Activated T-helper 1 cell treated with anti-CD3 and anti-CD28 coated beads, Interleukin-12 subunit alpha, Interleukin-12 subunit beta, Interleukin-2, Interleukin-4 antibody, amounts not matched to agents 30 ng/mL and 10 ng/mL and 1 ng/mL, durations not matched to agents 14 hours and 24 hours and 36 hours (primary cell): ENCODE measurements at regions not wholly inside any gene's neighbourhood (a gene's known extent, or its start where the extent isn't known, plus 50 kb on each side); places are given as distances from the start of the nearest gene placed in this dataset.
"Not testable (repeated sequence)": the region's sequence is repeated elsewhere in the genome, so short reads cannot be mapped to it uniquely, and the experiment has no call there.

Experiments used
- DNase-seq: peaks from one replicate; pipeline ENCODE4 v3.0.0; 2021; ENCODE audit warnings: low spot score
- H3K27ac Mint-ChIP-seq: one replicate; pipeline ENCODE4 v1.8.0; 2021; ENCODE audit warnings: mild to moderate bottlenecking, mixed read lengths
- H3K27me3 Mint-ChIP-seq: one replicate; pipeline ENCODE4 v1.8.0; 2022; ENCODE audit warnings: mild to moderate bottlenecking, moderate library complexity, mixed read lengths; ENCODE audit not compliant: insufficient read depth
- H3K36me3 Mint-ChIP-seq: one replicate; pipeline ENCODE4 v1.8.0; 2021; ENCODE audit warnings: low read depth, mixed read lengths
- H3K4me1 Mint-ChIP-seq: one replicate; pipeline ENCODE4 v1.8.0; 2021; ENCODE audit warnings: low read depth, mixed read lengths
- H3K4me3 Mint-ChIP-seq: one replicate; pipeline ENCODE4 v1.8.0; 2021; ENCODE audit warnings: mild to moderate bottlenecking, moderate library complexity, mixed read lengths
- H3K9me3 Mint-ChIP-seq: one replicate; pipeline ENCODE4 v1.8.0; 2021; ENCODE audit warnings: mixed read lengths
- intact Hi-C: fragments of 100-400 bp; cut with micrococcal nuclease; formaldehyde crosslinking; loops from one replicate; pipeline ENCODE4 v1.15.1; 2024

DNA sequence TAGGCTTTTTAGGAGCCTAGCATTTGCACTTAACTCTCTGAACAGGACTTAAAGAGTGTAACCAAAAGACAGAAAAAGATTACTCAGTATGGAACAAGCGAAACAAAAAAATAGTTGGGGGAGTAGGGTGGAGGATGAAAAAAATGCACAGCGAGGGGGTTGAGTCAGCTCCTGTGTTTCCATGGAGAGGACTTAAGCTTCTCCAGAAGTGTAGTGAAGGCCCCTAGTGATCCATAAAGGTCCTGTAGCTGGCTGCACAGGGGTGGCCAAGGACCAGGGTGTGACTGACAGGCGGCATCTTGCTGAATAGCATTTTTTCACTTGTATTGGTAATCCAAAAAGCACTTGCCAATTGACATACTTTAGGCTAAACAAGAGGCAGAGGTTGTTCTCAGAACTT is 533.9 kb downstream of the RFPL4B start:
- Mint-ChIP-seq H3K27ac (no peak overlapping the region), H3K36me3 (no peaks in the 10 kb centered on the region)
- intact Hi-C loops = loop anchor here (2.0 kb wide), 1 partner anchor 978 kb away; no protein-coding TSS in a partner anchor

DNA sequence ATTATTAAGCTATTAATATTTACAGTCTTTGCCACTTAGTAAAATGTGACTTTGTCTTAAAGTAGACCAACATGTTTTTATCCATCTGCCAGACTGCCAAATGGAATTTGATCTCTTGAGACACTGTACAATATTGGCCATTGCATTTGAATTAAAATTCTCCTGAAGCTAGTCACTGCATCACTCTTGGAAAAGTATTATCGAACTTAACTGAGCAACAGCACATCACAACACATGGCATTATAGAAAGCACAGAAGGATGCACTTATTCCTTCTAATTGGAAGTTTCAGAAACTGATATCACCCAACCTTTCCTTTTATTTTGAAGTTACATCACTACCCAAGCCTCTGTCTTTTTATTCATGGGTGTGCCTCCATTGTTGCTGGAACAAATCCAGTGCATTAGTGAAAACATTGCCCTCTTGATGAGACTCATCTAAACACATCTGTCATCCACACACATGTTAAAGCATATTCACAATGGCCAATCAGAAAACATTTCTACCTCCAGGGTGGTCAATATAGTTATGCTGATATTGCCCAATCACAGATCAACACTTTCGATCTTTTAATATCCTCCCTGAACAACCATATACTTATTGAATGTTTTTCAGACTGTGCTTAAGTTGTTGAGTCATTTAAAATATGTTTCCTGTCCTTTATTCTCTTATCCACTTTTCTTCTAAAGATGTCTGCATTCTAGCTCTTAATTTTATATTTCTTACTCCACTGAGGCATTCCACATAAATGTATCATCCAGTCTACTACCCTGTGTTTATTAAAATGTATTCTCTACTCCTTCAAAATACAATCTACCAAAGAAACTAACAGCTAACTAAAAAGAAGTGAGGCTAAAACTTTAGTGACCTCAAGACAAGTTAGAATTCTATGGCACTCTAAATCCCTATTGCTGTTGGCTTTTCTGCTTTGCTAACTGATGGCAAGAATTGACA is 535.0 kb downstream of the RFPL4B start:
- Mint-ChIP-seq H3K4me1 (no peaks in the 10 kb centered on the region), H3K4me3 (no peak overlapping the region), H3K27me3 (no peaks in the 10 kb centered on the region), H3K36me3 (no peaks in the 10 kb centered on the region), H3K27ac (no peak overlapping the region), H3K9me3 (no peaks in the 10 kb centered on the region)
- intact Hi-C loops = loop anchor here (2.0 kb wide), 1 partner anchor 977 kb away; no protein-coding TSS in a partner anchor
- no peak for DNase-seq

More for the DNA sequence above, 533.9 kb downstream of the RFPL4B start:
- no peak for DNase-seq
- Mint-ChIP-seq H3K4me3 (no peak overlapping the region), H3K4me1 (no peaks in the 10 kb centered on the region), H3K9me3 (no peaks in the 10 kb centered on the region), H3K27me3 (no peaks in the 10 kb centered on the region)

- Mint-ChIP-seq H3K9me3 (no peaks in the 10 kb centered on the region), H3K4me1 (no peaks in the 10 kb centered on the region), H3K4me3 (no peak overlapping the region), H3K36me3 (no peaks in the 10 kb centered on the region), H3K27me3 (no peaks in the 10 kb centered on the region), H3K27ac (no peak overlapping the region)
- no peak for DNase-seq
- intact Hi-C loops = no loop called here
Measured at GRCh38 chr6:112883095-112883494, 536.0 kb downstream of the RFPL4B start.

DNA sequence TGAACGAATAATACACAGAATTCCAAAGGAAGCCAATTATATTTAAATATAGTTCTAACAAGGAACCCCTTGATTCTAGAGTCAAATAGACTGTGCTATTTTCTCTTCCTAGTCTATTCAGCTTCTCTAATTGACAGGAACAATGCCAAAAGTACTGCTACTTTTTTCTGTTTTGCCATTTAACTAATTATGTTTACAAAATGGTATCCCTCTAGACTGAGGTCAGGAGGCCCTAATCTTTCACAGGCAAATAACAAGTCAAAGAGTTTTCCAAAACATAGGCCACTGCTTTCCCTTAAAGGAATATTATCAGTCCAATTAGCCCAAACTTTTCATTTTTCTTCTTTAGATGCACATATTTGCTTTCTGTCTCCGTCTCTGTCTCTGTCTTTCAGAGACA is 539.3 kb downstream of the RFPL4B start:
- Mint-ChIP-seq H3K36me3 (no peaks in the 10 kb centered on the region), H3K4me1 (no peaks in the 10 kb centered on the region), H3K27ac (no peak overlapping the region), H3K4me3 (no peak overlapping the region), H3K9me3 (no peaks in the 10 kb centered on the region), H3K27me3 (no peaks in the 10 kb centered on the region)
- DNase-seq = no peak
- intact Hi-C loops = no loop called here

DNA sequence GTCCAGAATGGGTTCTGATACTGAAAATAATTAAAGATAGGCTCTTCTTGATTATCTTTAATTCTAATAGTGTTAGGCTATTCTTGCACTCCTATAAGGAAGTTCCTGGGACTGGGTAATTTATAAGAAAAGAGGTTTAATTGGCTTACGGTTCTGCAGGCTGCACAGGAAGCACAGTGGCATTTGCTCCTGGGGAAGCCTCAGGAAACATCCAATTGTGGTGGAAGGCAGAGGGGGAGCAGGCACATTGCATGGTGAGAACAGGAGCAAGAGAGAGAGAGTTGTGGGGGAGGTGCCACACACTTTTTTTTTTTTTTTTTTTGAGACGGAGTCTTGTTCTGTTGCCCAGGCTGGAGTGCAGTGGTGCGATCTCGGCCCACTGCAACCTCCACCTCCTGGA is 540.3 kb downstream of the RFPL4B start:
- H3K27ac Mint-ChIP-seq, H3K4me1 Mint-ChIP-seq, H3K36me3 Mint-ChIP-seq, H3K4me3 Mint-ChIP-seq, H3K27me3 Mint-ChIP-seq, H3K9me3 Mint-ChIP-seq, intact Hi-C loops, DNase-seq: not testable (repeated sequence)

DNA sequence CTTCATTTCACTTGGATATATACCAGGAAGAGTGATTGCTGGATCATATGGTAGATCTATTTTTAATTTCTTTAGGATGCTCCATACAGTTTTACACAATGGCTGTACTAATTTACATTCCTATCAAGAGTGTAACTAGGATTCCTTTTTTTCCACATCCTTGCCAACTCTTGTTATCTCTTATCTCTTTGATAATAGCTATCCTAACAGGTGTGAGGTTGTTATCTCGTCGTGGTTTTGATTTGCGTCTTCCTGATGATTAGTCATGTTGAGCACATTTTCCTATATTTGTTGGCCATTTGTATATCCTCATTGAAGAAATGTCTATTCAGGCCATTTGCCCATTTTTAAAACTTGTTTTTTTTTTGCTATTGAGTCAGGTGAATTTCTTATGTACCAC is 552.4 kb downstream of the RFPL4B start:
- Mint-ChIP-seq H3K36me3 (no peaks in the 10 kb centered on the region), H3K27ac (no peak overlapping the region), H3K9me3 (peaks cover 3% of the 10 kb centered on the region), H3K27me3 (no peaks in the 10 kb centered on the region), H3K4me1 (no peaks in the 10 kb centered on the region), H3K4me3 (no peak overlapping the region)
- DNase-seq = no peak
- intact Hi-C loops = no loop called here

DNA sequence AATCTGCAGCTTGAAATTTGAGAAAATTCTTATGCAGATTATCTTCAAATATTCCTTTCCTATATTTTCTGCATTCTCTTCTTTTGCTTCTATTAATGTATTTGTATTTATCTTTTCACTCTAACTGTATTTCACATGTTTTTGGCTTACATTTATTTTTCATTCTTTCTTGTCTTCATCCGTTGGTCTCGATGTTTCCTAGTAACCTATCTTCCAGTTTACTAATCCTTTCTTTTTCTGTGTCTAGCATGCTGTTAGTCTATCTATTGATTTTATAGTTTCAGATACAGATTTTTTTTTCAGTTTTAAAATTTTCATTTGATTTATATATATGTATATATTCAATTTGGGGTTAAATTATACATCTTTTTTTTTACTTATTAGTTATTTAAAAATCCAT is 556.2 kb downstream of the RFPL4B start:
- no peak overlapping the region for H3K27ac Mint-ChIP-seq
- intact Hi-C loops = no loop called here
- DNase-seq = no peak
- peaks cover 5% of the 10 kb centered on the region for H3K9me3 Mint-ChIP-seq
- no peak overlapping the region for H3K4me3 Mint-ChIP-seq
- H3K27me3 Mint-ChIP-seq = no peaks in the 10 kb centered on the region
- no peaks in the 10 kb centered on the region for H3K4me1 Mint-ChIP-seq
- no peaks in the 10 kb centered on the region for H3K36me3 Mint-ChIP-seq

GRCh38 chr6:112906726-112907125 is 559.6 kb downstream of the RFPL4B start:
- no peak overlapping the region for H3K4me3 Mint-ChIP-seq
- no peaks in the 10 kb centered on the region for H3K27me3 Mint-ChIP-seq

DNA sequence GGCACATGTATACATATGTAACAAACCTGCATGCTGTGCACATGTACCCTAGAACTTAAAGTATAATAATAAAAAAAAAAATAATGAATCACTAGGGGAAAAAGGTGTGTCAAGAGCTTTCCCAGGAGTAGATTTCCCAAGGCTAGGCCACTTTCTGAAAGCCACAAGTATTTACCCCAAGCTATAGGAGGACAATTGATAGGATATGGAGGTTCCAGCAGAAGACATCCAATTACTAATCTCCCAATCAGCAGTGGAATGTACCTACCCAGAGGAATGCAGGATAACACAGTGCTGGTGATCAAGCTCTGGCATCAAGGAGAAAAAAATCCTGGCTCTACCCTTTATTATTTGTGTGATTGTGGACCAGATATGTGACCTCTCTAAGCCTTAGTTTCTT is 562.7 kb downstream of the RFPL4B start:
- DNase-seq = no peak
- H3K36me3 Mint-ChIP-seq = no peaks in the 10 kb centered on the region
- no peak overlapping the region for H3K27ac Mint-ChIP-seq
- no peaks in the 10 kb centered on the region for H3K27me3 Mint-ChIP-seq
- intact Hi-C loops = no loop called here
- H3K4me1 Mint-ChIP-seq = no peaks in the 10 kb centered on the region
- no peak overlapping the region for H3K4me3 Mint-ChIP-seq
- H3K9me3 Mint-ChIP-seq = peaks cover 4% of the 10 kb centered on the region

More at GRCh38 chr6:112906726-112907125, 559.6 kb downstream of the RFPL4B start:
- H3K36me3 Mint-ChIP-seq = no peaks in the 10 kb centered on the region
- no peak overlapping the region for H3K27ac Mint-ChIP-seq
- peaks cover 4% of the 10 kb centered on the region for H3K9me3 Mint-ChIP-seq
- no peak for DNase-seq
- no peaks in the 10 kb centered on the region for H3K4me1 Mint-ChIP-seq
- intact Hi-C loops = no loop called here

GRCh38 chr6:112910256-112910655 is 563.1 kb downstream of the RFPL4B start:
- Mint-ChIP-seq H3K27me3 (no peaks in the 10 kb centered on the region), H3K36me3 (no peaks in the 10 kb centered on the region), H3K4me1 (no peaks in the 10 kb centered on the region), H3K4me3 (no peak overlapping the region), H3K9me3 (peaks cover 4% of the 10 kb centered on the region), H3K27ac (no peak overlapping the region)
- no peak for DNase-seq
- intact Hi-C loops = no loop called here

GRCh38 chr6:112911959-112912358 is 564.8 kb downstream of the RFPL4B start:
- intact Hi-C loops = no loop called here
- Mint-ChIP-seq H3K4me3 (no peak overlapping the region), H3K4me1 (no peaks in the 10 kb centered on the region), H3K36me3 (no peaks in the 10 kb centered on the region), H3K27ac (no peak overlapping the region), H3K9me3 (peaks cover 4% of the 10 kb centered on the region), H3K27me3 (no peaks in the 10 kb centered on the region)
- no peak for DNase-seq

DNA sequence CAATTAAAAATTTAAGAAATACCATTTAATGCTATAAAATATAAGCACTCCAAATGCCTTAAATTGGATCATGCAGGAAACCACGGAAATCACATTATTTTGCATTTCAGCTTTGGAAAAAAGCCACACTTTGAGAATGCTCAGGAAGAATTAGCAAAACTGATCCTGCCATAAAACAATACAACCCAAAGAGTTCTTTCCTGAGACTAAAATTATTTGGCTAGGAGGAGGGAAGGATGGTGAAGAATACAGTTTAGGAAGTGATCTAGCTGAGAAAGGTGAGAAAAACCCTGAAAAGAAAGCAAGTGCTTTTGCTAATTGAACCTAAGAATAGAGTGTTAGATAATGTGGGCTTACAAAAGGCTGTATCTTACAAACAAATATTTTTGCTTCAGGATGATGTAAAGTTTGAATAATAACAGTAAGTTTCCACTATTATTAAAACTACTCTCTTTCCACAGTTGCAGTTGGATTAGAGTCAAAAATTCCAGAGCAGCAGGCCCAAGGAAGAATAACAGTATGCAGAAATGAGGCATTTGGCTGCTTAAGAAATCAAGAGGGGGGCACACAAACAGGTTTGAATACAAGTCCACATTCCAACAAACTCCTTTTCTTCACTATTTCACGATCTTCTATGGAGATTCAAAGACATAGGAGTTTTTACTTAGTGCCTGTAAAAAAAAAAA is 565.4 kb downstream of the RFPL4B start:
- H3K4me1 Mint-ChIP-seq = no peaks in the 10 kb centered on the region
- no peaks in the 10 kb centered on the region for H3K36me3 Mint-ChIP-seq
- peaks cover 4% of the 10 kb centered on the region for H3K9me3 Mint-ChIP-seq
- H3K4me3 Mint-ChIP-seq = no peak overlapping the region
- DNase-seq = no peak
- intact Hi-C loops = no loop called here
- H3K27ac Mint-ChIP-seq = no peak overlapping the region
- no peaks in the 10 kb centered on the region for H3K27me3 Mint-ChIP-seq

DNA sequence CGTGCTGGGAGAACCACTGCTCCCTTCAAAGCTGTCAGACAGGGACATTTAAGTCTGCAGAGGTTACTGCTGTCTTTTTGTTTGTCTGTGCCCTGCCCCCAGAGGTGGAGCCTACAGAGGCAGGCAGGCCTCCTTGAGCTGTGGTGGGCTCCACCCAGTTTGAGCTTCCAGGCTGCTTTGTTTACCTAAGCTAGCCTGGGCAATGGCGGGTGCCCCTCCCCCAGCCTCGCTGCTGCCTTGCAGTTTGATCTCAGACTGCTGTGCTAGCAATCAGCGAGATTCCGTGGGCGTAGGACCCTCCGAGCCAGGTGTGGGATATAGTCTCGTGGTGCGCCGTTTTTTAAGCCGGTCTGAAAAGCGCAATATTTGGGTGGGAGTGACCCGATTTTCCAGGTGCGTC is 572.6 kb downstream of the RFPL4B start:
- H3K9me3 Mint-ChIP-seq, H3K27me3 Mint-ChIP-seq, H3K4me1 Mint-ChIP-seq, H3K27ac Mint-ChIP-seq, H3K4me3 Mint-ChIP-seq, H3K36me3 Mint-ChIP-seq, intact Hi-C loops, DNase-seq: not testable (repeated sequence)
